IMR-90 (cell line): ENCODE measurements at regions not wholly inside any gene's neighbourhood (a gene's known extent, or its start where the extent isn't known, plus 50 kb on each side); places are given as distances from the start of the nearest gene placed in this dataset.

Source experiments
- ATAC-seq: fragments of 200-7000 bp; cut with Tn5 transposase; 2 replicates; pipeline ENCODE4 v1.9.1; 2020; ENCODE audit warnings: low read depth, mild to moderate bottlenecking, moderate library complexity
- BruUV-seq: library from RNA; stranded (reverse); fragments of 400-500 nt; replicated peaks from 2 replicates; lab custom pipeline; 2021; lab: Mats Ljungman, UMichigan
- CTCF ChIA-PET: fragments of 300-600 bp; formaldehyde crosslinking; extraction: SDS; loops from one replicate; lab custom pipeline; 2021; ENCODE audit warnings: antibody characterized with exemption; lab: Yijun Ruan, JAX
- POLR2A ChIA-PET: fragments of 300-600 bp; sonication (Branson Sonifier 250); formaldehyde crosslinking; loops from one replicate; lab custom pipeline; 2022; ENCODE audit warnings: antibody characterized with exemption; ENCODE audit not compliant: unreplicated experiment; lab: Charles Lee
- DNase-seq: peaks from one replicate; pipeline ENCODE4 v3.0.0; 2013
- H2AFZ ChIP-seq: replicated peaks from 2 replicates; pipeline ENCODE3; 2013; ENCODE audit warnings: low read length, mild to moderate bottlenecking; ENCODE audit not compliant: poor library complexity
- H2AK5ac ChIP-seq: 2 replicates; pipeline ENCODE4 v1.6.1; 2013; ENCODE audit warnings: low read depth, low read length, inconsistent platforms
- H2AK9ac ChIP-seq: replicated peaks from 2 replicates; pipeline ENCODE3; 2013; ENCODE audit warnings: mild to moderate bottlenecking, low read depth, low read length, moderate library complexity; ENCODE audit not compliant: poor library complexity
- H2BK120ac ChIP-seq: 2 replicates; pipeline ENCODE4 v1.6.1; 2013; ENCODE audit warnings: low read depth, low read length, inconsistent platforms
- H2BK15ac ChIP-seq: 3 replicates; pipeline ENCODE4 v1.6.1; 2013; ENCODE audit warnings: low read depth, low read length, inconsistent platforms
- H2BK20ac ChIP-seq: 2 replicates; pipeline ENCODE4 v1.6.1; 2013; ENCODE audit warnings: low read depth, mild to moderate bottlenecking, inconsistent platforms, low read length, moderate library complexity
- H2BK5ac ChIP-seq: 2 replicates; pipeline ENCODE4 v1.6.1; 2013; ENCODE audit warnings: mild to moderate bottlenecking, low read depth, low read length, inconsistent platforms; ENCODE audit not compliant: poor library complexity, severe bottlenecking
- H3K14ac ChIP-seq: replicated peaks from 2 replicates; pipeline ENCODE4 v1.6.1; 2013; ENCODE audit warnings: low read depth, low read length, inconsistent platforms
- H3K18ac ChIP-seq: 2 replicates; pipeline ENCODE4 v1.6.1; 2013; ENCODE audit warnings: low read depth, low read length, control low read depth
- H3K23ac ChIP-seq: 2 replicates; pipeline ENCODE4 v1.6.1; 2013; ENCODE audit warnings: low read depth, low read length, inconsistent platforms
- H3K27ac ChIP-seq: 2 replicates; pipeline ENCODE4 v1.5.1; 2013; ENCODE audit warnings: mild to moderate bottlenecking, control low read depth, low read length; ENCODE audit not compliant: insufficient read depth
- H3K27me3 ChIP-seq: 2 replicates; pipeline ENCODE4 v1.6.1; 2013; ENCODE audit warnings: low read length; ENCODE audit not compliant: control insufficient read depth, insufficient read depth
- H3K36me3 ChIP-seq: 2 replicates; pipeline ENCODE4 v1.6.1; 2013; ENCODE audit warnings: low read length, mixed read lengths; ENCODE audit not compliant: control insufficient read depth, insufficient read depth
- H3K4ac ChIP-seq: 2 replicates; pipeline ENCODE4 v1.6.1; 2013; ENCODE audit warnings: low read depth, low read length, inconsistent platforms
- H3K4me1 ChIP-seq: 2 replicates; pipeline ENCODE4 v1.6.1; 2013; ENCODE audit warnings: low read length, mixed read lengths; ENCODE audit not compliant: control insufficient read depth, insufficient read depth
- H3K4me2 ChIP-seq: 2 replicates; pipeline ENCODE4 v1.6.1; 2013; ENCODE audit warnings: low read depth, mild to moderate bottlenecking, control low read depth, low read length, moderate library complexity
- H3K4me3 ChIP-seq: 2 replicates; pipeline ENCODE4 v1.5.1; 2013; ENCODE audit warnings: low read depth, mild to moderate bottlenecking, control low read depth, low read length, moderate library complexity; ENCODE audit not compliant: insufficient read depth
- H3K56ac ChIP-seq: 2 replicates; pipeline ENCODE4 v1.6.1; 2013; ENCODE audit warnings: low read length, inconsistent platforms; ENCODE audit not compliant: insufficient read depth; ENCODE audit errors: extremely low read depth
- H3K79me1 ChIP-seq, 2 experiments: 2 replicates each; pipeline ENCODE4 v1.6.1; 2013; ENCODE audit warnings: low read length in 2 of 2, inconsistent platforms in 1 of 2, low read depth in 1 of 2
- H3K9ac ChIP-seq: 2 replicates; pipeline ENCODE4 v1.6.1; 2013; ENCODE audit warnings: low read depth, low read length, control low read depth
- H3K9me1 ChIP-seq: 2 replicates; pipeline ENCODE4 v1.6.1; 2013; ENCODE audit warnings: low read length, inconsistent platforms; ENCODE audit not compliant: insufficient read depth
- H3K9me3 ChIP-seq: 2 replicates; pipeline ENCODE4 v1.6.1; 2013; ENCODE audit warnings: low read length; ENCODE audit not compliant: control insufficient read depth, insufficient read depth
- H4K20me1 ChIP-seq: 2 replicates; pipeline ENCODE4 v1.6.1; 2013; ENCODE audit warnings: low read length, inconsistent platforms; ENCODE audit not compliant: insufficient read depth
- H4K5ac ChIP-seq: 2 replicates; pipeline ENCODE4 v1.6.1; 2013; ENCODE audit warnings: mild to moderate bottlenecking, low read depth, low read length, control low read depth
- H4K8ac ChIP-seq, 2 experiments: 2 replicates each; pipeline ENCODE4 v1.6.1; 2013; ENCODE audit warnings: low read depth in 2 of 2, low read length in 2 of 2, control low read depth in 1 of 2, inconsistent platforms in 1 of 2
- H4K91ac ChIP-seq: 2 replicates; pipeline ENCODE4 v1.6.1; 2013; ENCODE audit warnings: low read depth, low read length, inconsistent platforms; ENCODE audit not compliant: insufficient read depth
- MAFK ChIP-seq: IDR thresholded peaks from 2 replicates; pipeline ENCODE4 v1.6.1; 2012; ENCODE audit warnings: low read depth, low read length, improper control_type of control experiment
- NFE2L2 ChIP-seq: fragments of 150-350 bp; IDR thresholded peaks from 2 replicates; pipeline ENCODE4 v1.6.1; 2016; ENCODE audit warnings: low read depth, mild to moderate bottlenecking, low read length
- RAD21 ChIP-seq: IDR thresholded peaks from 2 replicates; pipeline ENCODE4 v1.6.1; 2012; ENCODE audit warnings: low read length, improper control_type of control experiment
- RCOR1 ChIP-seq: IDR thresholded peaks from 2 replicates; pipeline ENCODE4 v1.6.1; 2012; ENCODE audit warnings: mild to moderate bottlenecking, low read length, improper control_type of control experiment; ENCODE audit not compliant: insufficient replicate concordance
- WGBS, 2 experiments: methylation state at CpG; one replicate each; pipeline versions ENCODE4 v1.1.5 to v1.1.7; 2013; ENCODE audit warnings: missing lambda C conversion rate in 2 of 2; ENCODE audit not compliant: insufficient read length in 1 of 2; ENCODE audit errors: extremely low coverage in 2 of 2; 5-methylcytosine and 5-hydroxymethylcytosine counted together
- dilution Hi-C: fragments of 300-500 bp; cut with HindIII; formaldehyde crosslinking; loops from one replicate; pipeline ENCODE4 v1.14.3; 2018; ENCODE audit warnings: low sequenced_read_pairs; ENCODE audit not compliant: unreplicated experiment
- in situ Hi-C: fragments of 300-500 bp; cut with MboI; formaldehyde crosslinking; loops from 3 replicates; pipeline ENCODE4 v1.14.3; 2019; ENCODE audit warnings: low sequenced_read_pairs, inconsistent platforms, mixed read lengths
- intact Hi-C: fragments of 100-400 bp; cut with micrococcal nuclease; formaldehyde crosslinking; loops from 2 replicates; pipeline ENCODE4 v1.10.0; 2022
- TF ChIP-seq, protein P1 (sequence below): conservative IDR thresholded peaks from 2 replicates; pipeline ENCODE4 v1.5.1; 2012; ENCODE audit warnings: mild to moderate bottlenecking, low read depth, low read length, improper control_type of control experiment

DNA sequence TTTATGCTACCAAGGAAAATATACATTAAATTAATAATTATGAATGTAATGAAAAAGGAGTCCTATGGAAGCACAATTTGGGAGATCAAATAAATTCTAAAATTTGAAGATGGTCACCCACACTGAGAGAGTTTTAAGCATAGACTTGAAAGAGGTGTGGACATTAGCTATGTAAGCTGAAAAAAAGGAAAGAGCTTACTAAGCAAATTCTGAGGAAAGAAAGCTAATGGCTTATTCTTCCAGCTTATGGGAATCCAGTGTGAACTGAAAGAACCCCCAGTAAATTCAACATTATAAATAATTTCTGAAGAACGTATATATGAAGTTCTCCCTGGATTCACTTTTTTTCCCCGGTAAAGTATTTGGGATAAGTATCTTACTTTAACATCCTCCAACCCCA is 78.2 kb upstream of the GUCY1A1 start:
- no peak overlapping the region for H2AK9ac ChIP-seq
- H3K18ac ChIP-seq, result no peak overlapping the region
- BruUV-seq, result no TSS peak
- peaks cover 4% of the 10 kb centered on the region; the same call in 1 of the 2 replicates for H3K4me1 ChIP-seq
- H2BK120ac ChIP-seq, result no peak overlapping the region
- no peak overlapping the region for H3K4me3 ChIP-seq
- H3K9ac ChIP-seq, result no peak overlapping the region
- no peaks in the 10 kb centered on the region for H4K20me1 ChIP-seq
- no peak overlapping the region for H2BK20ac ChIP-seq
- H2AFZ ChIP-seq, result no peak overlapping the region
- in situ Hi-C loops, result no loop called here
- H3K27me3 ChIP-seq, result no peaks in the 10 kb centered on the region
- H3K27ac ChIP-seq, result no peak overlapping the region
- H2BK5ac ChIP-seq, result no peak overlapping the region
- TF ChIP-seq RAD21 (no peak), NFE2L2 (no peak), MAFK (peak; percentile 84), RCOR1 (no peak)
- TF ChIP-seq, protein P1, sequence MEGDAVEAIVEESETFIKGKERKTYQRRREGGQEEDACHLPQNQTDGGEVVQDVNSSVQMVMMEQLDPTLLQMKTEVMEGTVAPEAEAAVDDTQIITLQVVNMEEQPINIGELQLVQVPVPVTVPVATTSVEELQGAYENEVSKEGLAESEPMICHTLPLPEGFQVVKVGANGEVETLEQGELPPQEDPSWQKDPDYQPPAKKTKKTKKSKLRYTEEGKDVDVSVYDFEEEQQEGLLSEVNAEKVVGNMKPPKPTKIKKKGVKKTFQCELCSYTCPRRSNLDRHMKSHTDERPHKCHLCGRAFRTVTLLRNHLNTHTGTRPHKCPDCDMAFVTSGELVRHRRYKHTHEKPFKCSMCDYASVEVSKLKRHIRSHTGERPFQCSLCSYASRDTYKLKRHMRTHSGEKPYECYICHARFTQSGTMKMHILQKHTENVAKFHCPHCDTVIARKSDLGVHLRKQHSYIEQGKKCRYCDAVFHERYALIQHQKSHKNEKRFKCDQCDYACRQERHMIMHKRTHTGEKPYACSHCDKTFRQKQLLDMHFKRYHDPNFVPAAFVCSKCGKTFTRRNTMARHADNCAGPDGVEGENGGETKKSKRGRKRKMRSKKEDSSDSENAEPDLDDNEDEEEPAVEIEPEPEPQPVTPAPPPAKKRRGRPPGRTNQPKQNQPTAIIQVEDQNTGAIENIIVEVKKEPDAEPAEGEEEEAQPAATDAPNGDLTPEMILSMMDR, result no peak
- ATAC-seq, result no peak
- no peak overlapping the region for H3K14ac ChIP-seq
- no peak overlapping the region for H2BK15ac ChIP-seq
- DNase-seq, result no peak
- H4K8ac ChIP-seq, result no peak overlapping the region
- intact Hi-C loops, result no loop called here
- no peak overlapping the region for H3K23ac ChIP-seq
- H4K91ac ChIP-seq, result no peak overlapping the region
- H3K9me1 ChIP-seq, result no peaks in the 10 kb centered on the region
- H4K5ac ChIP-seq, result no peak overlapping the region
- no peak overlapping the region for H2AK5ac ChIP-seq
- H3K4me2 ChIP-seq, result no peak overlapping the region
- CTCF ChIA-PET, result no interaction called here
- no peaks in the 10 kb centered on the region for H3K79me1 ChIP-seq
- WGBS, 2 experiments, result no CpG with 5 or more reads among the region's 2 CpGs
- H3K36me3 ChIP-seq, result no peaks in the 10 kb centered on the region
- POLR2A ChIA-PET, result no interaction called here
- H3K4ac ChIP-seq, result no peak overlapping the region
- H3K56ac ChIP-seq, result no peak overlapping the region
- dilution Hi-C loops, result no loop called here
- H3K9me3 ChIP-seq, result no peaks in the 10 kb centered on the region; the same call in 1 of the 2 replicates
